Endothelial cell of umbilical vein (primary cell): ENCODE measurements at regions not wholly inside any gene's neighbourhood (a gene's known extent, or its start where the extent isn't known, plus 50 kb on each side); places are given as distances from the start of the nearest gene placed in this dataset.
"Not testable (repeated sequence)": the region's sequence is repeated elsewhere in the genome, so short reads cannot be mapped to it uniquely, and the experiment has no call there.

Experiments
- BruUV-seq: library from RNA; stranded (reverse); fragments of 400-500 nt; replicated peaks from 2 replicates; lab custom pipeline; 2021; lab: Mats Ljungman, UMichigan
- CTCF ChIA-PET: fragments of 300-600, 350-600 bp; sonication (Branson Sonifier 250); formaldehyde crosslinking; loops from one replicate; lab custom pipeline; 2021; ENCODE audit warnings: antibody characterized with exemption, inconsistent platforms; lab: Charles Lee
- POLR2A ChIA-PET: fragments of 300-600, 350-600 bp; sonication (Branson Sonifier 250); formaldehyde crosslinking; loops from one replicate; lab custom pipeline; 2021; ENCODE audit warnings: antibody characterized with exemption, inconsistent platforms; lab: Charles Lee
- DNase-seq: peaks from one replicate; pipeline ENCODE4 v3.0.0-alpha.2; 2011; ENCODE audit warnings: low read depth, low spot score
- FAIRE-seq: peaks from 2 replicates; lab custom pipeline; 2011; peaks lifted over from hg19 to GRCh38; lab: Jason Lieb, UNC
- H2AFZ ChIP-seq: 2 replicates; pipeline ENCODE4 v1.6.0; 2012; ENCODE audit warnings: low read depth, low read length, control low read depth, inconsistent platforms
- H3K27ac ChIP-seq: 2 replicates; pipeline ENCODE4 v1.5.1; 2011; ENCODE audit warnings: low read depth, mild to moderate bottlenecking, control low read depth, low read length, moderate library complexity; ENCODE audit not compliant: insufficient read depth
- H3K27me3 ChIP-seq, 2 experiments: 2 replicates each; pipeline versions ENCODE4 v1.6.0 to v1.6.1; 2011; ENCODE audit warnings: low read length in 2 of 2, mixed read lengths in 1 of 2; ENCODE audit not compliant: control insufficient read depth in 2 of 2, insufficient read depth in 2 of 2
- H3K36me3 ChIP-seq, 2 experiments: 2 replicates in 1 of 2; 3 replicates in 1 of 2; pipeline ENCODE4 v1.5.1; 2011; ENCODE audit warnings: low read length in 2 of 2, mild to moderate bottlenecking in 1 of 2, moderate library complexity in 1 of 2; ENCODE audit not compliant: control insufficient read depth in 2 of 2, insufficient read depth in 2 of 2; ENCODE audit errors: extremely low read depth in 1 of 2
- H3K4me1 ChIP-seq: 3 replicates; pipeline ENCODE4 v1.5.1; 2011; ENCODE audit warnings: mild to moderate bottlenecking, low read length; ENCODE audit not compliant: control insufficient read depth, insufficient read depth; ENCODE audit errors: extremely low read depth
- H3K4me2 ChIP-seq: 2 replicates; pipeline ENCODE4 v1.6.1; 2011; ENCODE audit warnings: low read length, control low read depth, mixed read lengths; ENCODE audit not compliant: insufficient read depth
- H3K4me3 ChIP-seq, 3 experiments: fragments of 200-600 bp in 1 of 3; sonication (generic), shearing (Covaris generic) in 1 of 3; replicated peaks in 1 of 3; 2 replicates each; pipeline ENCODE4 v1.5.1; 2011 to 2016; ENCODE audit warnings: control low read depth in 3 of 3, low read length in 3 of 3, mild to moderate bottlenecking in 2 of 3, inconsistent platforms in 1 of 3, low read depth in 1 of 3, moderate library complexity in 1 of 3; ENCODE audit not compliant: insufficient read depth in 1 of 3
- H3K79me2 ChIP-seq: 2 replicates; pipeline ENCODE4 v1.6.0; 2012; ENCODE audit warnings: low read length, inconsistent platforms; ENCODE audit not compliant: control insufficient read depth, insufficient read depth
- H3K9ac ChIP-seq: replicated peaks from 2 replicates; pipeline ENCODE3; 2011; ENCODE audit warnings: low read length, control low read depth; ENCODE audit not compliant: insufficient read depth; ENCODE audit errors: extremely low read depth
- H3K9me1 ChIP-seq: replicated peaks from 3 replicates; pipeline ENCODE4 v1.6.0; 2011; ENCODE audit warnings: mild to moderate bottlenecking, low read length; ENCODE audit not compliant: control insufficient read depth, insufficient read depth; ENCODE audit errors: extremely low read depth
- H3K9me3 ChIP-seq: replicated peaks from 2 replicates; pipeline ENCODE4 v1.5.1; 2012; ENCODE audit warnings: low read length, inconsistent platforms; ENCODE audit not compliant: control insufficient read depth, insufficient read depth
- H4K20me1 ChIP-seq: replicated peaks from 2 replicates; pipeline ENCODE3; 2011; ENCODE audit warnings: mild to moderate bottlenecking, low read length; ENCODE audit not compliant: control insufficient read depth, insufficient read depth; ENCODE audit errors: extremely low read depth
- GATA2 ChIP-seq: IDR thresholded peaks from 2 replicates; pipeline ENCODE4 v1.7.0; 2011; ENCODE audit warnings: low read depth, mild to moderate bottlenecking, moderate library complexity, mixed read lengths, low read length; ENCODE audit not compliant: insufficient read length, insufficient read depth
- POLR2A ChIP-seq: IDR thresholded peaks from 2 replicates; pipeline ENCODE4 v1.6.1; 2012; ENCODE audit warnings: low read depth, mild to moderate bottlenecking, control low read depth, low read length
- POLR2AphosphoS5 ChIP-seq: IDR thresholded peaks from 2 replicates; pipeline ENCODE4 v1.6.1; 2012; ENCODE audit warnings: low read depth, mild to moderate bottlenecking, control low read depth, low read length, moderate library complexity; ENCODE audit not compliant: insufficient read depth
- dilution Hi-C: fragments of 300-500 bp; cut with MboI; formaldehyde crosslinking; loops from one replicate; pipeline ENCODE4 v1.15.0; 2019; ENCODE audit warnings: low sequenced_read_pairs; ENCODE audit not compliant: extremely low pct_ligation_motif_present
- intact Hi-C: fragments of 100-400 bp; cut with micrococcal nuclease; formaldehyde crosslinking; loops from one replicate; pipeline ENCODE4 v1.10.0; 2022
- TF ChIP-seq, protein P1 (sequence below), 2 donors: IDR thresholded peaks; 1 replicate in 1 of 2; 2 replicates in 1 of 2; pipeline ENCODE4 v1.5.1; 2011; ENCODE audit warnings: low read length in 2 of 2, mild to moderate bottlenecking in 2 of 2, moderate library complexity in 2 of 2, control low read depth in 1 of 2, inconsistent platforms in 1 of 2, low read depth in 1 of 2; ENCODE audit not compliant: insufficient read depth in 1 of 2; ENCODE audit errors: extremely low read depth in 1 of 2

DNA sequence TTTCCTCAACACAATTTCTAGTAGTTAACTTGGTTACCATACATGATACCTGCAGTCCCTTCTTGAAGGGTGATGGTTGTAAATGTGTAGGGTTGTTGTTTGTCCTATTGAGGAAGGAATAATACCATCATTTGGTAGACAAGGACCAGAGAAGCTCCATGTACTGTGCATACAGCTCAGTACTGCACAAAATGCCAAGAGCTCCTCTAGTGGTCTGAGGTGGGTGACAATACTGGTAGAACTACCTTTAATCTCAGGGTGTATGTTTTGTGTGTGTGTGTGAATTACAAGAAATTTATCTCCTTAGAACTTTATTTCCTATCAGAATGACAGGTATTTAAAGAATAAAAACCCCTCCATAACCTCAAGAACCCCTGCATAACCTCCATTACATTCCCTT lies 575.3 kb downstream of the TMTC2 start:
- intact Hi-C loops (no loop called here), dilution Hi-C loops (no loop called here)
- no peak for DNase-seq
- H3K27ac ChIP-seq: no peak overlapping the region
- H3K4me2 ChIP-seq: no peak overlapping the region
- no peaks in the 10 kb centered on the region for H3K9me3 ChIP-seq
- no peaks in the 10 kb centered on the region for H3K36me3 ChIP-seq
- no peaks in the 10 kb centered on the region for H3K27me3 ChIP-seq
- BruUV-seq: no TSS peak
- no peak overlapping the region for H3K4me3 ChIP-seq
- ChIA-PET CTCF (interaction anchor here (1.0 kb wide), 1 partner anchor 576 kb away, joined by 5 read pairs; no protein-coding TSS in a partner anchor), POLR2A (no interaction called here)
- H3K9ac ChIP-seq: no peak overlapping the region
- no peak overlapping the region for H2AFZ ChIP-seq
- FAIRE-seq: no peak
- H3K4me1 ChIP-seq: no peaks in the 10 kb centered on the region
- no peaks in the 10 kb centered on the region for H4K20me1 ChIP-seq
- H3K79me2 ChIP-seq: no peaks in the 10 kb centered on the region
- H3K9me1 ChIP-seq: no peaks in the 10 kb centered on the region
- TF ChIP-seq, protein P1, sequence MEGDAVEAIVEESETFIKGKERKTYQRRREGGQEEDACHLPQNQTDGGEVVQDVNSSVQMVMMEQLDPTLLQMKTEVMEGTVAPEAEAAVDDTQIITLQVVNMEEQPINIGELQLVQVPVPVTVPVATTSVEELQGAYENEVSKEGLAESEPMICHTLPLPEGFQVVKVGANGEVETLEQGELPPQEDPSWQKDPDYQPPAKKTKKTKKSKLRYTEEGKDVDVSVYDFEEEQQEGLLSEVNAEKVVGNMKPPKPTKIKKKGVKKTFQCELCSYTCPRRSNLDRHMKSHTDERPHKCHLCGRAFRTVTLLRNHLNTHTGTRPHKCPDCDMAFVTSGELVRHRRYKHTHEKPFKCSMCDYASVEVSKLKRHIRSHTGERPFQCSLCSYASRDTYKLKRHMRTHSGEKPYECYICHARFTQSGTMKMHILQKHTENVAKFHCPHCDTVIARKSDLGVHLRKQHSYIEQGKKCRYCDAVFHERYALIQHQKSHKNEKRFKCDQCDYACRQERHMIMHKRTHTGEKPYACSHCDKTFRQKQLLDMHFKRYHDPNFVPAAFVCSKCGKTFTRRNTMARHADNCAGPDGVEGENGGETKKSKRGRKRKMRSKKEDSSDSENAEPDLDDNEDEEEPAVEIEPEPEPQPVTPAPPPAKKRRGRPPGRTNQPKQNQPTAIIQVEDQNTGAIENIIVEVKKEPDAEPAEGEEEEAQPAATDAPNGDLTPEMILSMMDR (IDR thresholded peaks at IDR 0.05; ENCODE audit: extremely low read depth in 1 of 2, insufficient read depth in 1 of 2, low read depth in 1 of 2, low read length in 2 of 2): no peak
- TF ChIP-seq POLR2A (no peak), GATA2 (no peak), POLR2AphosphoS5 (no peak)

DNA sequence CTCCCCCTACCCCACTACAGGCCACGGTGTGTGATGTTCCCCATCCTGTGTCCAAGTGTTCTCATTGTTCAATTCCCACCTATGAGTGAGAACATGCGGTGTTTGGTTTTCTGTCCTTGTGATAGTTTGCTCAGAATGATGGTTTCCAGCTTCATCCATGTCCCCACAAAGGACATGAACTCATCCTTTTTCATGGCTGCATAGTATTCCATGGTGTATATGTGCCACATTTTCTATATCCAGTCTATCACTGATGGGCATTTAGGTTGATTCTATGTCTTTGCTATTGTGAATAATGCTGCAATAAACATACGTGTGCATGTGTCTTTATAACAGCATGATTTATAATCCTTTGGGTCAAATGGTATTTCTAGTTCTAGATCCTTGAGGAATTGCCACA lies 573.4 kb downstream of the TMTC2 start:
- dilution Hi-C loops: not testable (repeated sequence)

More for the DNA sequence above, 573.4 kb downstream of the TMTC2 start:
- H3K36me3 ChIP-seq, H3K4me2 ChIP-seq, FAIRE-seq, H3K4me1 ChIP-seq, H2AFZ ChIP-seq, H4K20me1 ChIP-seq, BruUV-seq, intact Hi-C loops, H3K27me3 ChIP-seq, H3K27ac ChIP-seq, H3K9me3 ChIP-seq, H3K9ac ChIP-seq, DNase-seq, POLR2A ChIA-PET, H3K9me1 ChIP-seq, H3K79me2 ChIP-seq, H3K4me3 ChIP-seq, CTCF ChIA-PET: not testable (repeated sequence)
